Daoy (cell line): ENCODE measurements at regions not wholly inside any gene's neighbourhood (a gene's known extent, or its start where the extent isn't known, plus 50 kb on each side); places are given as distances from the start of the nearest gene placed in this dataset.

ENCODE experiments used
- DNase-seq: peaks from one replicate; pipeline ENCODE4 v3.0.0-alpha.2; 2015; ENCODE audit warnings: low read depth

DNA sequence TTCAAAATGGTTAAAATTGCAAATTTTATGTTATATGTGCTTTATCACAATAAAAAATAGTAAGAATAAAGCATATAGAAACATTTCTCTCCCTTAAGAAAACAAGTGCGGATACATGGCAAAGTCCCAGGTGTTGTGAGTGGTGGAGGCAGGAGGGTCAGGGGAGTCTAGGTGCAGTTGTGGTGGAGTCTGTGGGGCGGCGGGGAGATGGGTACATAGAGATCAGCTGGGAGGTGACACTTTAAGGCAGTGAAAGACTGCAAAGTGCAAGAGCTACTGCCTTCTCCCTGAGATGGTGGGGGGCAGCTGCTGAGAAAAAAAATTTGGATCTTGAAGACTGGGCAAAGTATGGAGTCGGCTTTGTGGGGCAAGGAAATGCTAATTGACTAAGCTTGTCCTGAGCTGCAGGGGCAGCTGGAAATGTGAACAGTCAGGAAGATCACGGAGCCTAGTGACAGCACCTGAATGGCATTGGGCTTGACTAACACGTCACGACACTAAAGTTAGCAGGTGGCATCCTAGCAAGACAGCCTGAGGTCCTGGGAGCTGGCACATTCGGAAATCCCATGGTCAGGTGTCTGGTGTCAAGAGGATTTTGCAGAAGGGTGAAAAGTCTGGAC is 72.9 kb upstream of the IRS2 start:
- no peak for DNase-seq

DNA sequence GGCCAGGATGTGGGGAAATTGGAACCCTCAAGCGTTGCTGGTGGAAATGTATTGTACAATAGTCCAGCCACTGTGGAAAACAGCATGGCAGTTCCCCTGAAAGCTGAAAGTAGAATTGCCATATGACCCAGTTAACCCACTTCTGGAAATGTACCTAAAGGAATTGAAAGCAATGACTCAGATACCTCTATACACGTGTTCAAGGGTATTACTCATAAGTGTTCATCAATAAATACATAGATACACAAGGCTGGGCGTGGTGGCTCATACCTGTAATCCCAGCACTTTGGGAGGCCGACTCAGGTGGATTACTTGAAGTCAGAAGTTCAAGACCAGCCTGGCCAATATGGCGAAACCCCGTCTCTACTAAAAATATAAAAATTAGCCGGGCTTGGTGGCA is 71.9 kb upstream of the IRS2 start:
- DNase-seq: no peak

DNA sequence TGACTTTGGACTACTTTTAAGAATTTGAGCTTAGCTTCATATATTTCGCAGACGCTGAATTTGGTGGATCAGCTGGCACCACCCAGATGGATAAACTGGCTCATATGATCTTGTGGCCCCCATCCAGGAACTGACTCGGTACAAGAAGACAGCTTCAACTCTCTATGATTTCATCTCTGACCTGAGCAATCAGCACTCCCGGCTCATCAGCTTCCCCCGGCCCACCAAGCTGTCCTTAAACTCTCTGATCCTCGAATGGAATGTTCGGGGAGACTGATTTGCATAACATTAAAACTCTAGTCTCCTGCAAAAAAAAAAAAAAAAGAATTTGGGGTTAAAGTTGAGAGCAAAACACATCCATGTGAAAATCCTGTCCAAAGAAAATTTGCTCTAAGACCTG is 71.4 kb upstream of the IRS2 start:
- DNase-seq: no peak

DNA sequence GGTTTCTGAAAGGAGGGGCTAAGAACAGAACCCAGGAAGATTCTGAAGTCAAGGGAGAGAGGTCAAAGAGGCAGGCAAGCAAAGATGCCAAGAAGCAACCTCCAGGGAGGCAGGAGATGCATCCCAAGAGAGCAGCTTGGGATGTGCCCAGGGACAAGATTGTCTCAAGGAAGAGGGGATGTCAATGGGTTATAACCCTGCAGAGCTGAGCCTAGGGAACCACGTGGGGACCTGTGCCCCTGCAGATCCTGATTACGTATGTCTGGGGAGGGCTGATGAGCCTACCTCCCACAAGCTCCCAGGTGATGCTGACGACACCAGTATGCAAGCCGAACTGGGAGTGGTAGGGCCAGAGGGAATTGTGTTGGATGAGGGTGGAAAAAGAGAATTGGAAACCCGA is 70.9 kb upstream of the IRS2 start:
- no peak for DNase-seq

DNA sequence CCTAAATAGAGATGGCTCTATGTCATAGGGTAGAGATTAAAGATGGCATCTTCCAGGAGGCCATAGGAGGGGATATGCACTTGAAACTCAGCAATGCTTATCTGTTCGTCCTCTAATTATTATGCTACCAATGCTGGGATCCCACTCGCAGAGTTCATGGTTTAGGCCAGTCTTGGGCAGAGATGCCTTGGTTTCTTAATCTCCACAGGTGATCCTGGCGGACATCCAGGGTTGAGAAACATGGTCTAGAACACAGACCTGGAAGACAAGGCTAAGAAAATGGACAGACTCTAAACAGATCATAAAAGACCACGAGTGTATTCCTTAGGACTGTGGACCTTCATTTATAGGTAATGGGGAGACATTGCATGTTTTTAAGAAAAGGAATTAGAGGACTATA is 70.0 kb upstream of the IRS2 start:
- DNase-seq: no peak

DNA sequence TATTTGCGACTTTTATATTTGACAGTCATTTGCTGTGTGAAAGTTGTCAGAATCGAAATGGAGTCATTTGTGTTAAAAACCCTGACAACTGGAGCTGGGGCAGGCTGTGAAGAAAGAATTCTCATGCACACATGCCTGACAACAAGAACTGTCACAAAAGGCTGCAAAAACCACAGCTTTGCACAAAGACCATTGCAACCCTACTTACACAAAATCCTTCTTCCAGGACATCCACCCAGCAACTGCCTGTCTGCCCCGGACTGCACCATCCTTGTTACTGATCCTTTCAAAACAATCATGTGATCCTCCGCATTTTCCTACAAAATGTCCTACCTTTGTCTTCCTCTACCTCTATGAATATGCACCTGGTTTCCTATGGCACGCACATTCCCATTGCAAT is 66.8 kb upstream of the IRS2 start:
- DNase-seq: no peak

DNA sequence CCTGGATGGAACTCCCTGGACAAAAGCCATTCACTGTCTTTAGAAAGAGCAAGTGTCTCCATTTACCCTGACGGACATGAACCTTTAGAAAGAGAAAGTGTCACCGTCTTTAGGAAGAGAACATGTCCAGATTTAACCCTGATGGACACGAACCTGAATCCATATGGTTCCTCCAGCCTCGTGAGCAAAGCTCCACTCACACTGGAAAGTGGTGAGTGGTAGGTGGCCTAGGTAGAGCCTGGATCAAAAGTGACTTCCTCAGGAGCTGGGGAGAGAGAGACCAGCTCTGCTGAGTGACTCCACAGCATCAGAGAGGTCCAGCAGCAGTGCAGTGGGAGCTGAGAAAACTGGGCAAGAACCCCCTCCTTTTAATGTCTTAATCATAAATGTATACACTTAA is 59.8 kb upstream of the IRS2 start:
- DNase-seq: no peak

DNA sequence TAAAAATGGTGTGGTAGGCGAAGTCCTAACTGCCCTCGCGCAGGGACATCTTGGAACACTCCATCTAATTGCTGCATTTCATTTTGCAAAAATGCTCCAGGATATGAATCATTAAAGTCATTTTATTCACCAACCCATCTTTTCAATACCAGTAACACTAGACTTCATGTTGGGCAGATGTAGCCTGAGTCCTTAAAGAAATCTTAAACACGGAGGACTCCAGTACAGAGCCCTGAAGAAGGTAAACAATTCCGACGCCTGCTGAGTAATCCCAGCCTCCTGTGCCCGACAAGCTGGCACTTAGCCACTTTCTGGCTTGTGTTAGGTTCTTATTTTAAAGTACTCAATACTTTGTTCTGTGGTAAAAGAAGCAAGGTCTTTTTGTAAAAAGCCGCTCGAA is 58.0 kb upstream of the IRS2 start:
- DNase-seq: peak; percentile 35

DNA sequence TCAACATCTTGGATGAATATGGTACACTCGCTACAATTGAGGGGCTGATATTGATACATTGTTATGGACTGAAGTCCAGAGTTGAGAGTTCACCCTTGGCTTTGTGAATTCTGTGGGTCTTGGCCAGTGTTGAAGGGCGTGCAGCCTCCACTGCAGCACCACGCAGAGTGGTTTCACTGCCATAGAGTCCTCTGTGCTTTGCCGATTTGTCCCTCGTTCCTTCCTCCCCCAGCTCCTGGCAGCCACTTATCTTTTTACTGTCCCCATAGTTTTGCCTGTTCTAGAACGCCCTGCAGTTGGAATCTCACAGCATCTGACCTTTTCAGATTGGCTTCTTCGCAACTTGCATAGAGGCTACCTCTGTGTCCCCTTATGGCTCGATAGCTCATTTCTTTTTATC is 57.3 kb upstream of the IRS2 start:
- DNase-seq: no peak

DNA sequence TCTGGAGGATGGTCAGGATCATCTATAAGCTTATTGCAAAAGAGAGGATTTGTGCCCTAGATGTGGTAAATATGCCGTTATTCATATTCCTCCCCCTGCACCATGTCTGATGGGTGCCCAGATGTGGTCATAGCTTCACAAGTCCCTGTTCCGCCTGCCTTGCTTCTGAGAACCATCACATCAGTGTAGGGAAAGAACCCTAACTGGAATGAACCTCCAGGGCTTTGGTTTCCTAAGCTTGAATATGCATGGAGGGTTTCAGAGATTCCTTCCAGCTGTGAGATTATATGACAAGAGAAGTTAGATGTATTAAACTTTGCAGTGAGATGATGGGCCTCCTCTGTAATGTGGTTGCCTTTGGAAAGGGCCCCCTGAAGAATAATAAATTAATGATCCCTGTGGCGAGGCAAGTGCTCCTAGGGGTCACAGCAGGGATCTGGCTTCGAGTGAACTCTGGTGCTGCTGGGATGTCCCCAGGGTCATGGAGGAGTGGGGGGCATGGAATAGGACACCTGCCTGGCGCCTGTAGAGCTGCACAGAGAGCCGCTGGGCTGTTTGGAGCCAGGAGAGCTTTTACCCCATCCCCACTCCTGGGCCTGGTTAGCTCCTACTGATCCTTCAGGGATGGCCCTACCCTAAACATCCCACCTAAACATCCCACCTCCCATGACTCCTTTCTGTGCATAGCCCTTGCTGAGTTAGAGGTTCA is 56.0 kb upstream of the IRS2 start:
- no peak for DNase-seq

DNA sequence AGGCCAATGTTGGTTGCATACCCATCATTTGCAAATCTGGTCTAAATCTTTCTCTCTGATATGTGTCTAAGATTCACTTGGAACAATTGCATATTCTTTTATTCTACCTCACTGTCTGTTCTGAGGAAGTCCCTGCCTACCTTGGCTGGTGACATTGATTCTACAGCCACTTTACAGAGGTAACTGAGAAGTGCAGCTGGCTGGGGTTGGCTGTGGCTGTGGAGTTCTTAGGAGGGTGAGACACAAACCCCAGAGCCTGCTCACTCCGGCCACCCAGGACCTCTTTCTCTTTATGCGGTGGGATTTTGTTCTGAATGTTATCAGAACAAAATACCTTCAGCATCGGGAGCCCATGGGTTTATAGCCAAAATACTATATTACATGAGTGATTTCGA is 54.5 kb upstream of the IRS2 start:
- no peak for DNase-seq

DNA sequence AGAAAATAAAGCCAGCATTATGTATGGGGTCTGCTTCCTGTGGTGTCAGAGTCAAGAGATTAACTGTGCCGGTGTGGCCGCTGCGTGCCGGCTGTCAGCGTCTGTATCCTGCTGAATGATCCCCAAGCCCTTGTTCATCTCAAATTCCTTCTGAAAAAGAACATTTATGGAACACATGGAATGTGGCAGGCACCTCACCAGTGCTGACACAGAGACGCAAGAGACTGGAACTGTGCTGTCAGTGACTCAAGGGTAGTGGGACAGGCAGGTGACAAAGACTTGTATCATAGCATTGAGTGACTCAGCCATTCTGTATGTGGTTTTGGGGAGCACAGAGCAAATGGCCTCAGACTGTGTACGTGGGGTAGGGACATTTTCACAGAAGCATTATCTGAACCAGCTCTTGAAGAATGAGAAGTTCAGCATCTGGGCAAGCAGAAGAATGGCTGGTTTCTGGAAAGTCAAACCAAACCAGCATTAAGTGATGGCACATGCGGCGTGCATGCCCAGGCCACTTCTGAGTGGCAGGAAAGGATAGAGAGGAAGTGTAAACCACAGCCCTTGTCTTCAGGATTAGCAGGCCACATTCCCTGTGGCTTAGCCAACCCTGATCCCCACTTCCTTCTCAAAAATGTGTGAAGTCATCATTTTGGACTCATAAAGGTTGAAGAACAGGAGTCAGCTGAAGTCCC is 54.0 kb upstream of the IRS2 start:
- DNase-seq: peak; percentile 71

DNA sequence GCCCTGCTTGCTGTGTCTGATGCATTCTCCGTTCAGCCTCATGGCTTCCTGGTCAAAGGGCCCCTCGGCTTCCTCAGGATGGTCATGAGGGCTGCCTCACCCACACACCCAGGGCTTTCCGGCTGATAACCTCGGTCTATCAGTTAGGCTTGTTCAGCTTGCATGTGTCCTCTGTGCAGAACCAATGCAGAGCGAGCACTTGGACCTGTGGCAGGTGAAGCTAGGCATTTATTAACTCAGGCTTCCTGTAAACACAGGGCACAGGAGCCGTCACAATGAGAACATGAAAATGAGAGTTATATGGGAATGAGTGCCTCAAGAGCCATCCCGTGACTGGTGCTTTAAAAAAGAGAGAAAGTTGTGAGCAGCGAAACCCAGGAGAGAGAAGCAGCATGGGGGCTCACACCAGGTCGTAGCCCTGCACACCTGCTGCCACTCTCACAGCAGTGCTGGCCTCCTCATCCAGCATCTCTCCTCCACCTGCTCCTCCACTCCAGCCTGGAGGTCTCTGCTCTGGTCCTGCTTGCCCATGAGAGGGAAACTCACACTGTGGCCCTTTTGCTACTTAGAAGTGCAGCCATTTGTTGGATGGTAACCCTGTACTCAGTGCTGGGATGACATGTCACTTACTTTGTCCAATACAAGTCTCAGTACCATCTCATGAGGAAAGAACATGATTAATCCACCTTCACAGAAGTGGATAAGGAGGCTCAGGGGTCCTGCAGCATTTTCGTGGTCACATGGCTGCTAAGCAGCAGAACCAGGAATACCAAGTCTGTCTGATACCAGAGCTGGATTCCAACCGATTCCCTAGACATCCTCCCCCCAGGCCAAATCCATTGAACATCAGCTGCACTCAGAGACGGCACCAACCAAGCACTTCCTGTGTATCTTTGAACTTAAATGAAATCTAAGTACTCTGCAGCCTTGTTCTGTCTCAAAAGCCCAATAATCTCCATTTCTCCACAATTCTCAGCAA is 50.5 kb upstream of the IRS2 start:
- DNase-seq: no peak
